Mammary epithelial cell (primary cell): ENCODE measurements at regions not wholly inside any gene's neighbourhood (a gene's known extent, or its start where the extent isn't known, plus 50 kb on each side); places are given as distances from the start of the nearest gene placed in this dataset.

ENCODE experiments used
- EZH2 ChIP-seq: IDR thresholded peaks from 2 replicates; pipeline ENCODE4 v1.6.1; 2012; ENCODE audit warnings: low read length, inconsistent platforms, borderline replicate concordance
- TF ChIP-seq, protein P1 (sequence below), 2 donors: IDR thresholded peaks in 1 of 2; conservative IDR thresholded peaks in 1 of 2; 2 replicates each; pipeline ENCODE4 v1.5.1; 2011 to 2012; ENCODE audit warnings: inconsistent platforms in 2 of 2, low read length in 2 of 2, mild to moderate bottlenecking in 2 of 2, control low read depth in 1 of 2, low read depth in 1 of 2; ENCODE audit not compliant: insufficient read depth in 1 of 2; ENCODE audit errors: extremely low read depth in 1 of 2

GRCh38 chrX:68988865-68989264, 160.0 kb downstream of the EFNB1 start:
- TF ChIP-seq, protein P1, sequence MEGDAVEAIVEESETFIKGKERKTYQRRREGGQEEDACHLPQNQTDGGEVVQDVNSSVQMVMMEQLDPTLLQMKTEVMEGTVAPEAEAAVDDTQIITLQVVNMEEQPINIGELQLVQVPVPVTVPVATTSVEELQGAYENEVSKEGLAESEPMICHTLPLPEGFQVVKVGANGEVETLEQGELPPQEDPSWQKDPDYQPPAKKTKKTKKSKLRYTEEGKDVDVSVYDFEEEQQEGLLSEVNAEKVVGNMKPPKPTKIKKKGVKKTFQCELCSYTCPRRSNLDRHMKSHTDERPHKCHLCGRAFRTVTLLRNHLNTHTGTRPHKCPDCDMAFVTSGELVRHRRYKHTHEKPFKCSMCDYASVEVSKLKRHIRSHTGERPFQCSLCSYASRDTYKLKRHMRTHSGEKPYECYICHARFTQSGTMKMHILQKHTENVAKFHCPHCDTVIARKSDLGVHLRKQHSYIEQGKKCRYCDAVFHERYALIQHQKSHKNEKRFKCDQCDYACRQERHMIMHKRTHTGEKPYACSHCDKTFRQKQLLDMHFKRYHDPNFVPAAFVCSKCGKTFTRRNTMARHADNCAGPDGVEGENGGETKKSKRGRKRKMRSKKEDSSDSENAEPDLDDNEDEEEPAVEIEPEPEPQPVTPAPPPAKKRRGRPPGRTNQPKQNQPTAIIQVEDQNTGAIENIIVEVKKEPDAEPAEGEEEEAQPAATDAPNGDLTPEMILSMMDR (conservative IDR thresholded peaks at IDR 0.05 in 1 of 2, IDR thresholded peaks at IDR 0.05 in 1 of 2; ENCODE audit: extremely low read depth in 1 of 2, insufficient read depth in 1 of 2, low read depth in 1 of 2, low read length in 2 of 2): no peak
- TF ChIP-seq EZH2: no peak
